ENCODE measurements at regions not wholly inside any gene's neighbourhood (a gene's known extent, or its start where the extent isn't known, plus 50 kb on each side); places are given as distances from the start of the nearest gene placed in this dataset.

- TF ChIP-seq SIN3A (IDR thresholded peaks at IDR 0.05; ENCODE audit: borderline replicate concordance, insufficient read depth, low read length) (no peak), POLR2AphosphoS5 (IDR thresholded peaks at IDR 0.05; ENCODE audit: low read depth, low read length) (no peak), FOXP2 (optimal IDR thresholded peaks at IDR 0.05; ENCODE audit: borderline replicate concordance, extremely low read depth, extremely low read length, insufficient read depth) (no peak), REST (IDR thresholded peaks at IDR 0.05; ENCODE audit: insufficient read depth in 1 of 2, low read depth in 2 of 2, low read length in 2 of 2) (no peak), TAF1 (IDR thresholded peaks at IDR 0.05; ENCODE audit: borderline replicate concordance, insufficient read depth, low read length) (no peak)
Measured at GRCh38 chr1:29757866-29758780, 521.8 kb downstream of the PTPRU start.

GRCh38 chr1:29756901-29757725, 520.8 kb downstream of the PTPRU start:
- no peak for TF ChIP-seq SIN3A (IDR thresholded peaks at IDR 0.05; ENCODE audit: borderline replicate concordance, insufficient read depth, low read length)
- no peak for TF ChIP-seq TAF1 (IDR thresholded peaks at IDR 0.05; ENCODE audit: borderline replicate concordance, insufficient read depth, low read length)
- TF ChIP-seq REST (IDR thresholded peaks at IDR 0.05; ENCODE audit: insufficient read depth in 1 of 2, low read depth in 2 of 2, low read length in 2 of 2), result no peak
- no peak for TF ChIP-seq FOXP2 (optimal IDR thresholded peaks at IDR 0.05; ENCODE audit: borderline replicate concordance, extremely low read depth, extremely low read length, insufficient read depth)
- no peak for TF ChIP-seq POLR2AphosphoS5 (IDR thresholded peaks at IDR 0.05; ENCODE audit: low read depth, low read length)

- TF ChIP-seq SIN3A (IDR thresholded peaks at IDR 0.05; ENCODE audit: borderline replicate concordance, insufficient read depth, low read length), result no peak
- TF ChIP-seq TAF1 (IDR thresholded peaks at IDR 0.05; ENCODE audit: borderline replicate concordance, insufficient read depth, low read length), result no peak
- no peak for TF ChIP-seq REST (IDR thresholded peaks at IDR 0.05; ENCODE audit: insufficient read depth in 1 of 2, low read depth in 2 of 2, low read length in 2 of 2)
- no peak for TF ChIP-seq POLR2AphosphoS5 (IDR thresholded peaks at IDR 0.05; ENCODE audit: low read depth, low read length)
- TF ChIP-seq FOXP2 (optimal IDR thresholded peaks at IDR 0.05; ENCODE audit: borderline replicate concordance, extremely low read depth, extremely low read length, insufficient read depth), result no peak
Measured at GRCh38 chr1:29756498-29756897, 520.2 kb downstream of the PTPRU start.

- TF ChIP-seq POLR2AphosphoS5 (IDR thresholded peaks at IDR 0.05; ENCODE audit: low read depth, low read length) (no peak), REST (IDR thresholded peaks at IDR 0.05; ENCODE audit: insufficient read depth in 1 of 2, low read depth in 2 of 2, low read length in 2 of 2) (no peak), FOXP2 (optimal IDR thresholded peaks at IDR 0.05; ENCODE audit: borderline replicate concordance, extremely low read depth, extremely low read length, insufficient read depth) (no peak), SIN3A (IDR thresholded peaks at IDR 0.05; ENCODE audit: borderline replicate concordance, insufficient read depth, low read length) (no peak), TAF1 (IDR thresholded peaks at IDR 0.05; ENCODE audit: borderline replicate concordance, insufficient read depth, low read length) (no peak)
Measured at GRCh38 chr1:29756085-29756484, 519.8 kb downstream of the PTPRU start.

Data from PFSK-1 (cell line).